Lower leg skin (tissue), 3 donors: ENCODE measurements at regions not wholly inside any gene's neighbourhood (a gene's known extent, or its start where the extent isn't known, plus 50 kb on each side); places are given as distances from the start of the nearest gene placed in this dataset.

ENCODE experiments used
- POLR2A ChIP-seq, 2 donors: fragments of 450-650 bp; IDR thresholded peaks; one replicate each; pipeline ENCODE4 v1.6.1; 2016 to 2017; ENCODE audit warnings: antibody characterized with exemption in 2 of 2, mild to moderate bottlenecking in 1 of 2, moderate library complexity in 1 of 2
- TF ChIP-seq, protein P1 (sequence below), 3 donors: fragments of 450-650 bp; IDR thresholded peaks; one replicate each; pipeline ENCODE4 v1.5.1; 2016; ENCODE audit warnings: antibody characterized with exemption in 3 of 3, mild to moderate bottlenecking in 3 of 3, moderate library complexity in 2 of 3

- TF ChIP-seq, protein P1, sequence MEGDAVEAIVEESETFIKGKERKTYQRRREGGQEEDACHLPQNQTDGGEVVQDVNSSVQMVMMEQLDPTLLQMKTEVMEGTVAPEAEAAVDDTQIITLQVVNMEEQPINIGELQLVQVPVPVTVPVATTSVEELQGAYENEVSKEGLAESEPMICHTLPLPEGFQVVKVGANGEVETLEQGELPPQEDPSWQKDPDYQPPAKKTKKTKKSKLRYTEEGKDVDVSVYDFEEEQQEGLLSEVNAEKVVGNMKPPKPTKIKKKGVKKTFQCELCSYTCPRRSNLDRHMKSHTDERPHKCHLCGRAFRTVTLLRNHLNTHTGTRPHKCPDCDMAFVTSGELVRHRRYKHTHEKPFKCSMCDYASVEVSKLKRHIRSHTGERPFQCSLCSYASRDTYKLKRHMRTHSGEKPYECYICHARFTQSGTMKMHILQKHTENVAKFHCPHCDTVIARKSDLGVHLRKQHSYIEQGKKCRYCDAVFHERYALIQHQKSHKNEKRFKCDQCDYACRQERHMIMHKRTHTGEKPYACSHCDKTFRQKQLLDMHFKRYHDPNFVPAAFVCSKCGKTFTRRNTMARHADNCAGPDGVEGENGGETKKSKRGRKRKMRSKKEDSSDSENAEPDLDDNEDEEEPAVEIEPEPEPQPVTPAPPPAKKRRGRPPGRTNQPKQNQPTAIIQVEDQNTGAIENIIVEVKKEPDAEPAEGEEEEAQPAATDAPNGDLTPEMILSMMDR (IDR thresholded peaks at IDR 0.05) = no peak
- no peak for TF ChIP-seq POLR2A (IDR thresholded peaks at IDR 0.05)
These were observed 143.8 kb downstream of the AVL9 start for GRCh38 chr7:32639122-32639521.
